ENCODE measurements at regions not wholly inside any gene's neighbourhood (a gene's known extent, or its start where the extent isn't known, plus 50 kb on each side); places are given as distances from the start of the nearest gene placed in this dataset.

- H3K79me2 ChIP-seq (ENCODE audit: insufficient read depth, low read length): no peaks in the 10 kb centered on the region
- peaks cover 26 to 63% (median 42%) of the 10 kb centered on the region in 3 experiments; a peak in 6 of 7 replicates for H3K36me3 Mint-ChIP-seq (ENCODE audit: insufficient read depth in 1 of 3, low read depth in 3 of 3)
- no peak overlapping the region for H3K56ac ChIP-seq (ENCODE audit: insufficient read length, low read depth, low read length)
- no peak for TF ChIP-seq CTCF (conservative IDR thresholded peaks at IDR 0.05)
- no peak overlapping the region for H3K9ac ChIP-seq (ENCODE audit: extremely low read depth, insufficient read length, low read length)
- no CpG with 5 or more reads among the region's 3 CpGs for WGBS (ENCODE audit: extremely low coverage, insufficient read length, low lambda C conversion rate)
- H2BK20ac ChIP-seq (ENCODE audit: low read depth, low read length, poor library complexity, severe bottlenecking): no peak overlapping the region
- H3T11ph ChIP-seq (ENCODE audit: low read length): no peak overlapping the region
- no peak for DNase-seq
- no peaks in the 10 kb centered on the region for H4K20me1 ChIP-seq (ENCODE audit: control insufficient read depth, insufficient read depth, insufficient read length)
- no peak overlapping the region; a peak in 1 of 5 replicates for H3K4me3 Mint-ChIP-seq
- no peak overlapping the region for H2BK12ac ChIP-seq (ENCODE audit: insufficient read length, low read depth, low read length)
- H3K79me1 ChIP-seq (ENCODE audit: insufficient read depth, low read depth, low read length, poor library complexity, severe bottlenecking): no peaks in the 10 kb centered on the region
- no peak overlapping the region for H2BK5ac ChIP-seq (ENCODE audit: insufficient read length, low read length)
- H3K27ac Mint-ChIP-seq: peak overlapping the region in 1 of 3 experiments; percentile 17; a peak in 1 of 7 replicates
- no peak overlapping the region for H2BK120ac ChIP-seq (ENCODE audit: low read depth, low read length, poor library complexity, severe bottlenecking)
- H4K91ac ChIP-seq (ENCODE audit: insufficient read length, low read depth, low read length): no peak overlapping the region
- no peak overlapping the region for H2AFZ ChIP-seq (ENCODE audit: low read length)
- no peak overlapping the region for H2AK5ac ChIP-seq (ENCODE audit: insufficient read length, low read length)
- H4K5ac ChIP-seq (ENCODE audit: insufficient read length, low read depth, low read length): no peak overlapping the region
- H3K27ac ChIP-seq (ENCODE audit: insufficient read length, low read depth, low read length): no peak overlapping the region
- H3K23ac ChIP-seq (ENCODE audit: insufficient read length, low read depth, low read length): no peak overlapping the region
- no peaks in the 10 kb centered on the region for H3K27me3 Mint-ChIP-seq (ENCODE audit: low read depth)
- H2BK15ac ChIP-seq (ENCODE audit: low read depth, low read length): no peak overlapping the region
- H3K4me2 ChIP-seq (ENCODE audit: insufficient read depth, insufficient read length, low read length): no peak overlapping the region
- no peaks in the 10 kb centered on the region; the same call in 1 of the 2 replicates for H3K4me1 ChIP-seq (ENCODE audit: insufficient read depth, low read length)
- no peak overlapping the region for H3K18ac ChIP-seq (ENCODE audit: insufficient read length, low read depth, low read length)
- no peak overlapping the region for H4K8ac ChIP-seq (replicated peaks; ENCODE audit: insufficient read length, low read depth, low read length)
- no peak overlapping the region for H3K14ac ChIP-seq (ENCODE audit: insufficient read depth, low read length)
- H3K9me3 ChIP-seq (ENCODE audit: control insufficient read depth, low read depth, low read length): no peaks in the 10 kb centered on the region
- H3K4ac ChIP-seq (ENCODE audit: low read depth, low read length): no peak overlapping the region
- peaks cover 19 to 43% of the 10 kb centered on the region in 2 experiments for H3K4me1 Mint-ChIP-seq
- 0 out of 5 replicates have a peak, but pooled peaks cover 0 to 4% of the 10 kb centered on the region in 2 experiments for H3K9me3 Mint-ChIP-seq
- H3K23me2 ChIP-seq (ENCODE audit: insufficient read length, low read depth, low read length, poor library complexity, severe bottlenecking): peaks cover 3% of the 10 kb centered on the region
- no peaks in the 10 kb centered on the region for H3K27me3 ChIP-seq (ENCODE audit: insufficient read depth, low read length)
These were observed 91.1 kb downstream of the PTPRS start for GRCh38 chr19:5249526-5249925.
